Activated CD8-positive, alpha-beta T cell treated with anti-CD3 and anti-CD28 coated beads for 36 hours (primary cell): ENCODE measurements at regions not wholly inside any gene's neighbourhood (a gene's known extent, or its start where the extent isn't known, plus 50 kb on each side); places are given as distances from the start of the nearest gene placed in this dataset.

Experiments used
- ATAC-seq: fragments of 200-7000 bp; cut with Tn5 transposase; one replicate; pipeline ENCODE4 v1.10.0; 2021; ENCODE audit warnings: mild to moderate bottlenecking, moderate library complexity
- CTCF ChIA-PET: fragments of 350-600 bp; sonication (Branson Sonifier 250); formaldehyde crosslinking; loops from one replicate; lab custom pipeline; 2021; ENCODE audit warnings: antibody characterized with exemption; lab: Charles Lee
- POLR2A ChIA-PET: fragments of 350-600 bp; sonication (Branson Sonifier 250); formaldehyde crosslinking; loops from one replicate; lab custom pipeline; 2021; ENCODE audit warnings: antibody characterized with exemption; lab: Charles Lee
- DNase-seq: peaks from one replicate; pipeline ENCODE4 v3.0.0-alpha.2; 2020
- H3K27ac Mint-ChIP-seq: one replicate; pipeline ENCODE4 v1.8.0; 2021; ENCODE audit warnings: mild to moderate bottlenecking, mixed read lengths
- H3K27me3 Mint-ChIP-seq: one replicate; pipeline ENCODE4 v1.8.0; 2021; ENCODE audit warnings: mixed read lengths
- H3K36me3 Mint-ChIP-seq: one replicate; pipeline ENCODE4 v1.8.0; 2021; ENCODE audit warnings: low read depth, mixed read lengths
- H3K4me1 Mint-ChIP-seq: one replicate; pipeline ENCODE4 v1.8.0; 2021; ENCODE audit warnings: low read depth, mixed read lengths
- H3K4me3 Mint-ChIP-seq: one replicate; pipeline ENCODE4 v1.8.0; 2021; ENCODE audit warnings: mild to moderate bottlenecking, moderate library complexity, mixed read lengths
- H3K9me3 Mint-ChIP-seq: one replicate; pipeline ENCODE4 v1.8.0; 2021; ENCODE audit warnings: mixed read lengths
- CTCF ChIP-seq: fragments of 200-600 bp; IDR thresholded peaks from one replicate; pipeline ENCODE4 v1.8.0; 2022; ENCODE audit warnings: antibody characterized with exemption, mild to moderate bottlenecking
- intact Hi-C: fragments of 100-400 bp; cut with micrococcal nuclease; formaldehyde crosslinking; loops from one replicate; pipeline ENCODE4 v1.10.0; 2022

GRCh38 chr3:459311-459670 is 262.7 kb downstream of the CHL1 start:
- no peak for DNase-seq
- H3K4me1 Mint-ChIP-seq, result no peaks in the 10 kb centered on the region
- no peaks in the 10 kb centered on the region for H3K9me3 Mint-ChIP-seq
- no peak overlapping the region for H3K27ac Mint-ChIP-seq
- TF ChIP-seq CTCF, result no peak
- no peak for ATAC-seq
- ChIA-PET POLR2A (no interaction called here), CTCF (interaction anchor here (1.4 kb wide), 1 partner anchor 9 kb away, joined by 3 read pairs; no protein-coding TSS in a partner anchor)
- intact Hi-C loops, result no loop called here
- no peaks in the 10 kb centered on the region for H3K27me3 Mint-ChIP-seq
- H3K36me3 Mint-ChIP-seq, result no peaks in the 10 kb centered on the region
- H3K4me3 Mint-ChIP-seq, result no peak overlapping the region

GRCh38 chr3:461006-461405 is 264.4 kb downstream of the CHL1 start:
- ChIA-PET POLR2A (no interaction called here), CTCF (no interaction called here)
- no peaks in the 10 kb centered on the region for H3K36me3 Mint-ChIP-seq
- H3K4me3 Mint-ChIP-seq, result no peak overlapping the region
- H3K27me3 Mint-ChIP-seq, result no peaks in the 10 kb centered on the region
- DNase-seq, result no peak
- no peak overlapping the region for H3K27ac Mint-ChIP-seq
- H3K4me1 Mint-ChIP-seq, result no peaks in the 10 kb centered on the region
- intact Hi-C loops, result no loop called here
- no peaks in the 10 kb centered on the region for H3K9me3 Mint-ChIP-seq
- no peak for ATAC-seq
- no peak for TF ChIP-seq CTCF

- H3K36me3 Mint-ChIP-seq, result no peaks in the 10 kb centered on the region
- ChIA-PET POLR2A (no interaction called here), CTCF (no interaction called here)
- H3K27me3 Mint-ChIP-seq, result no peaks in the 10 kb centered on the region
- DNase-seq (no peak), ATAC-seq (no peak)
- H3K4me3 Mint-ChIP-seq, result no peak overlapping the region
- H3K4me1 Mint-ChIP-seq, result no peaks in the 10 kb centered on the region
- intact Hi-C loops, result no loop called here
- TF ChIP-seq CTCF, result no peak
- H3K27ac Mint-ChIP-seq, result no peak overlapping the region
- peaks cover 2% of the 10 kb centered on the region for H3K9me3 Mint-ChIP-seq
These were observed 266.3 kb downstream of the CHL1 start for GRCh38 chr3:462851-463250.

- peaks cover 2% of the 10 kb centered on the region for H3K9me3 Mint-ChIP-seq
- intact Hi-C loops, result no loop called here
These were observed 267.0 kb downstream of the CHL1 start for GRCh38 chr3:463252-464192.

More at GRCh38 chr3:463252-464192, 267.0 kb downstream of the CHL1 start:
- H3K36me3 Mint-ChIP-seq, result no peaks in the 10 kb centered on the region
- no peak overlapping the region for H3K4me3 Mint-ChIP-seq
- no peak for TF ChIP-seq CTCF
- no peak for DNase-seq
- H3K4me1 Mint-ChIP-seq, result no peaks in the 10 kb centered on the region
- CTCF ChIA-PET, result no interaction called here
- no peak for ATAC-seq
- no peak overlapping the region for H3K27ac Mint-ChIP-seq
- POLR2A ChIA-PET, result no interaction called here
- no peaks in the 10 kb centered on the region for H3K27me3 Mint-ChIP-seq
